CD14-positive monocyte (primary cell): ENCODE measurements at regions not wholly inside any gene's neighbourhood (a gene's known extent, or its start where the extent isn't known, plus 50 kb on each side); places are given as distances from the start of the nearest gene placed in this dataset.

Experiments used
- DNase-seq, 3 donors: peaks; one replicate each; pipeline ENCODE4 v3.0.0-alpha.2; 2011 to 2022
- H2AFZ ChIP-seq: 2 replicates; pipeline ENCODE4 v1.6.0; 2012; ENCODE audit warnings: mild to moderate bottlenecking, low read depth, low read length, inconsistent platforms; ENCODE audit not compliant: insufficient read depth, poor library complexity, severe bottlenecking
- H3K27ac ChIP-seq, 2 donors: 1 replicate in 1 of 2; 2 replicates in 1 of 2; pipeline ENCODE4 v1.5.1; 2012 to 2013; ENCODE audit warnings: low read length in 2 of 2, control low read depth in 1 of 2, inconsistent platforms in 1 of 2, low read depth in 1 of 2, mild to moderate bottlenecking in 1 of 2
- H3K27me3 ChIP-seq, 2 donors: one replicate each; pipeline versions ENCODE4 v1.6.0 to v1.6.1; 2011 to 2013; ENCODE audit warnings: low read length in 2 of 2; ENCODE audit not compliant: control insufficient read depth in 2 of 2, insufficient read depth in 2 of 2
- H3K36me3 ChIP-seq, 2 donors: replicated peaks in 1 of 2; 1 replicate in 1 of 2; 2 replicates in 1 of 2; pipeline versions ENCODE4 v1.5.1 to v1.6.1; 2012 to 2013; ENCODE audit warnings: low read length in 2 of 2, control low read depth in 1 of 2, inconsistent platforms in 1 of 2, mild to moderate bottlenecking in 1 of 2; ENCODE audit not compliant: insufficient read depth in 2 of 2, control insufficient read depth in 1 of 2
- H3K4me1 ChIP-seq, 2 donors: 1 replicate in 1 of 2; 2 replicates in 1 of 2; pipeline versions ENCODE4 v1.5.1 to v1.6.1; 2012 to 2013; ENCODE audit warnings: low read length in 2 of 2, control low read depth in 1 of 2, inconsistent platforms in 1 of 2, mild to moderate bottlenecking in 1 of 2, moderate library complexity in 1 of 2; ENCODE audit not compliant: insufficient read depth in 2 of 2, control insufficient read depth in 1 of 2
- H3K4me2 ChIP-seq: replicated peaks from 2 replicates; pipeline ENCODE3; 2012; ENCODE audit warnings: low read length, moderate library complexity, mild to moderate bottlenecking; ENCODE audit not compliant: poor library complexity, severe bottlenecking; ENCODE audit errors: extremely low read depth
- H3K4me3 ChIP-seq, 3 experiments: fragments of 200-600 bp in 1 of 3; sonication (generic) in 1 of 3; replicated peaks in 1 of 3; 1 replicate in 2 of 3; 2 replicates in 1 of 3; pipeline ENCODE4 v1.5.1; 2011 to 2013; ENCODE audit warnings: low read length in 3 of 3, mild to moderate bottlenecking in 3 of 3, control low read depth in 2 of 3, low read depth in 2 of 3, inconsistent platforms in 1 of 3, moderate library complexity in 1 of 3
- H3K79me2 ChIP-seq: 2 replicates; pipeline ENCODE4 v1.6.0; 2012; ENCODE audit warnings: mild to moderate bottlenecking, control low read depth, inconsistent platforms, low read length, moderate library complexity; ENCODE audit not compliant: insufficient read depth
- H3K9ac ChIP-seq: 2 replicates; pipeline ENCODE4 v1.6.0; 2017; ENCODE audit warnings: low read length, mild to moderate bottlenecking; ENCODE audit not compliant: insufficient read depth, poor library complexity, severe bottlenecking
- H3K9me3 ChIP-seq, 2 donors: replicated peaks in 1 of 2; 1 replicate in 1 of 2; 2 replicates in 1 of 2; pipeline versions ENCODE4 v1.5.1 to v1.6.1; 2012 to 2013; ENCODE audit warnings: low read length in 2 of 2, control low read depth in 1 of 2; ENCODE audit not compliant: control insufficient read depth in 1 of 2, insufficient read depth in 1 of 2
- H4K20me1 ChIP-seq: 2 replicates; pipeline ENCODE4 v1.6.0; 2012; ENCODE audit warnings: mild to moderate bottlenecking, low read length, control low read depth, moderate library complexity; ENCODE audit not compliant: insufficient read depth
- H3K27ac Mint-ChIP-seq, 7 donors: one replicate each; pipeline ENCODE4 v1.8.0; 2020; ENCODE audit warnings: mild to moderate bottlenecking in 7 of 7, mixed read lengths in 7 of 7, moderate library complexity in 6 of 7, inconsistent platforms in 2 of 7
- H3K27me3 Mint-ChIP-seq, 3 donors: one replicate each; pipeline ENCODE4 v1.8.0; 2021 to 2022; ENCODE audit warnings: low read depth in 3 of 3, mild to moderate bottlenecking in 3 of 3, mixed read lengths in 3 of 3, moderate library complexity in 3 of 3, inconsistent platforms in 1 of 3
- H3K36me3 Mint-ChIP-seq, 2 donors: one replicate each; pipeline ENCODE4 v1.8.0; 2020; ENCODE audit warnings: mixed read lengths in 2 of 2, inconsistent platforms in 1 of 2, mild to moderate bottlenecking in 1 of 2
- H3K4me1 Mint-ChIP-seq: one replicate; pipeline ENCODE4 v1.8.0; 2020; ENCODE audit warnings: mild to moderate bottlenecking, mixed read lengths
- H3K4me3 Mint-ChIP-seq, 2 donors: one replicate each; pipeline ENCODE4 v1.8.0; 2020; ENCODE audit warnings: mild to moderate bottlenecking in 2 of 2, mixed read lengths in 2 of 2, moderate library complexity in 1 of 2
- H3K9me3 Mint-ChIP-seq, 7 donors: one replicate each; pipeline ENCODE4 v1.8.0; 2020 to 2022; ENCODE audit warnings: mixed read lengths in 7 of 7, mild to moderate bottlenecking in 6 of 7, moderate library complexity in 6 of 7, inconsistent platforms in 2 of 7
- CTCF ChIP-seq: fragments of 200-600 bp; IDR thresholded peaks from one replicate; pipeline ENCODE4 v1.8.0; 2022; ENCODE audit warnings: antibody characterized with exemption, mild to moderate bottlenecking
- WGBS: methylation state at CpG from one replicate; pipeline ENCODE4 v1.1.5; 2013; ENCODE audit warnings: missing lambda C conversion rate; ENCODE audit not compliant: insufficient coverage; 5-methylcytosine and 5-hydroxymethylcytosine counted together
- intact Hi-C, 2 donors: fragments of 100-400 bp; cut with micrococcal nuclease; formaldehyde crosslinking; loops; one replicate each; pipeline versions ENCODE4 v1.15.0 to v1.15.1; 2023

GRCh38 chr15:26113296-26113695 lies 250.2 kb upstream of the ATP10A start:
- intact Hi-C loops = no loop called here
- Histone ChIP-seq H3K4me1 (no peaks in the 10 kb centered on the region), H3K9ac (no peak overlapping the region), H3K36me3 (no peaks in the 10 kb centered on the region), H3K27ac (no peak overlapping the region), H3K79me2 (no peaks in the 10 kb centered on the region), H3K4me3 (no peak overlapping the region), H3K4me2 (no peak overlapping the region), H3K27me3 (no peaks in the 10 kb centered on the region), H2AFZ (no peak overlapping the region), H4K20me1 (no peaks in the 10 kb centered on the region), H3K9me3 (peaks cover 18 to 26% of the 10 kb centered on the region in 2 donors)
- H3K4me3 Mint-ChIP-seq = no peak overlapping the region
- H3K9me3 Mint-ChIP-seq = peaks cover 3 to 35% (median 11%) of the 10 kb centered on the region in 7 donors
- H3K36me3 Mint-ChIP-seq = no peaks in the 10 kb centered on the region
- no peak overlapping the region for H3K27ac Mint-ChIP-seq
- TF ChIP-seq CTCF = no peak
- 80% methylated on average over 8 of the region's 10 CpGs for WGBS
- no peaks in the 10 kb centered on the region for H3K4me1 Mint-ChIP-seq
- DNase-seq = no peak
- H3K27me3 Mint-ChIP-seq = peaks cover 0 to 2% (median 0%) of the 10 kb centered on the region in 3 donors

- H3K4me2 ChIP-seq = no peak overlapping the region
- no peaks in the 10 kb centered on the region for H3K4me1 ChIP-seq
- no peak overlapping the region for H3K27ac ChIP-seq
- intact Hi-C loops = no loop called here
- no peak overlapping the region for H3K9ac ChIP-seq
- H3K4me3 ChIP-seq = no peak overlapping the region
- WGBS = 94% methylated on average over 4 of the region's 4 CpGs
- no peaks in the 10 kb centered on the region for H3K79me2 ChIP-seq
- Mint-ChIP-seq H3K4me3 (no peak overlapping the region), H3K9me3 (peaks cover 0 to 29% (median 7%) of the 10 kb centered on the region in 7 donors), H3K36me3 (no peaks in the 10 kb centered on the region), H3K27ac (no peak overlapping the region), H3K27me3 (peaks cover 0 to 1% (median 0%) of the 10 kb centered on the region in 3 donors), H3K4me1 (no peaks in the 10 kb centered on the region)
- H3K9me3 ChIP-seq = peaks cover 10 to 18% of the 10 kb centered on the region in 2 donors
- no peak overlapping the region for H2AFZ ChIP-seq
- no peak for DNase-seq
- TF ChIP-seq CTCF = no peak
- no peaks in the 10 kb centered on the region for H4K20me1 ChIP-seq
- H3K36me3 ChIP-seq = no peaks in the 10 kb centered on the region
- H3K27me3 ChIP-seq = no peaks in the 10 kb centered on the region
These were observed 246.1 kb upstream of the ATP10A start for GRCh38 chr15:26109203-26109602.
